ENCODE measurements at regions not wholly inside any gene's neighbourhood (a gene's known extent, or its start where the extent isn't known, plus 50 kb on each side); places are given as distances from the start of the nearest gene placed in this dataset.

DNA sequence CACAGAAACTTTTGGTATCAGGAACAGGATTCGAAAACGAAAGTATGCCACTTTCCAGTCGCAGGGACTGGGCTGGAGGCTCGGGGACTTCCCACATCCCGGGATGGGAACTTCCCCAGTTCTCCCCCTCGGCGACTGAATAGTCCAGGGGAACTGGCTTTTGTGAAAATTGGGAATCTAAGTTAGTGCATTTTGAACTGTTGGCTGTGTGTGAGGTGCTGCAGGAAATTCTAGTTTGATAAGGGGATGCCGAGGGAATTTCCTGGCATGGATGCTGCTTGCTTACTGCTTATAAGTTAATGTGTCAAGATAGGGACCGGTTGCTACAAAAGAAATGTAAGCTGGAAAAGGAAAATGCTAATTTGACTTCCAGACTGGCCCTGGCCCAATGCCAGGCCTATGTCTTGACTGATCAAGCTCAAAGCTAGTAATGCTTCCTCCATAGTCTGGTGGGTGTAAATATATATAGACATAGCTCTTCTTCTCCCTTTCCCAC, 73.4 kb upstream of the EIF5 start:
- TF ChIP-seq POLR2A (IDR thresholded peaks at IDR 0.05; ENCODE audit: low read depth, low read length) (no peak), POLR2AphosphoS5 (IDR thresholded peaks at IDR 0.05; ENCODE audit: low read depth, low read length) (no peak), TAF1 (IDR thresholded peaks at IDR 0.05; ENCODE audit: low read depth, low read length) (no peak), SPI1 (IDR thresholded peaks at IDR 0.05; ENCODE audit: low read depth, low read length) (no peak)
